ENCODE measurements at regions not wholly inside any gene's neighbourhood (a gene's known extent, or its start where the extent isn't known, plus 50 kb on each side); places are given as distances from the start of the nearest gene placed in this dataset.

DNA sequence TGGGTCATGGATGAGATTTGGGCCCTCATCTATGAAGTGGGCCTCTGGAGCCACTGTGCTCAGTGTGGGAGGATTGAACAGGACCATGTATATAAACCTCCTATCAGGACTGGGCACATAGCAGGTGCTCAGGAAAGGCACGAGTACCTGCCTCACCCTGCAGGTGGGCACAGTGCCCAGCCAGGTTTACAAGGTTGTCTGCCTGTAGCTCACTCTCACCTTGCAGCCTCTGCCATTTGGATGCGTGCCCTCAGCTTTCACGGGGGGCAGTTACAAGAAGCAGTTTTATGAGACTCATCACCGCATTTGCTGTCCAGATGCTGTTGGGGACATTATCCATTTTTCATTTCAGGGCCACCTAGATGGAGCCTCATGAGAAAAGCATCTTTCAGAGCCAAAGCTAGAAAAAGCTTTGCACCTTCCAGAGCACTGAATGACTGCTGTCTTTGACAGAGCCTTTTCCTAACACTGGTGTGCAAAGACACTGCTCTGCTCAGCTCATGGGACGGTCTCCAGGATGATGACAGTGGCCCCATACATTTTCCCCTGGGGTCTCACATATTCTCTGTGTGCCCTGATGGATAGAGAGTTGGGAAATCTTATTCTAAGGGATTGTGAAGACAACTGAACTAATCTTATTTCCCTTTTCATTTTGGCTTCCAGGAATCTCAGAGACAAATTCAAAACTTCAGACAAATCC lies 327.5 kb upstream of the RTL1 start:
- Histone ChIP-seq H3K9me3 (ENCODE audit: low read length) (no peaks in the 10 kb centered on the region), H3K27me3 (ENCODE audit: insufficient read depth, low read length, poor library complexity, severe bottlenecking) (no peaks in the 10 kb centered on the region), H3K4me1 (ENCODE audit: insufficient read depth, low read length) (no peaks in the 10 kb centered on the region), H3K36me3 (ENCODE audit: insufficient read depth, low read length) (no peaks in the 10 kb centered on the region), H3K4me3 (ENCODE audit: low read length) (no peak overlapping the region), H3K27ac (ENCODE audit: low read depth, low read length) (no peak overlapping the region)
- Mint-ChIP-seq H3K4me3 (no peak overlapping the region), H3K4me1 (no peaks in the 10 kb centered on the region), H3K27me3 (peaks cover 0 to 9% of the 10 kb centered on the region in 2 donors), H3K27ac (no peak overlapping the region), H3K9me3 (no peaks in the 10 kb centered on the region), H3K36me3 (no peaks in the 10 kb centered on the region)
- no peak for DNase-seq
- CTCF ChIA-PET: no interaction called here
- POLR2A ChIA-PET: no interaction called here

GRCh38 chr14:101231828-101232227 lies 328.3 kb upstream of the RTL1 start:
- POLR2A ChIA-PET: no interaction called here
- Histone ChIP-seq H3K4me1 (ENCODE audit: insufficient read depth, low read length) (no peaks in the 10 kb centered on the region), H3K36me3 (ENCODE audit: insufficient read depth, low read length) (no peaks in the 10 kb centered on the region), H3K9me3 (ENCODE audit: low read length) (no peaks in the 10 kb centered on the region), H3K4me3 (ENCODE audit: low read length) (no peak overlapping the region), H3K27ac (ENCODE audit: low read depth, low read length) (no peak overlapping the region), H3K27me3 (ENCODE audit: insufficient read depth, low read length, poor library complexity, severe bottlenecking) (no peaks in the 10 kb centered on the region)
- no peak for DNase-seq
- H3K27ac Mint-ChIP-seq: no peak overlapping the region
- H3K4me3 Mint-ChIP-seq: no peak overlapping the region
- no peaks in the 10 kb centered on the region for H3K36me3 Mint-ChIP-seq
- no peaks in the 10 kb centered on the region for H3K4me1 Mint-ChIP-seq
- CTCF ChIA-PET: no interaction called here
- no peaks in the 10 kb centered on the region for H3K9me3 Mint-ChIP-seq
- peaks cover 0 to 11% of the 10 kb centered on the region in 2 donors for H3K27me3 Mint-ChIP-seq

GRCh38 chr14:101232340-101233020 lies 328.8 kb upstream of the DIO3 start:
- Histone ChIP-seq H3K27me3 (ENCODE audit: insufficient read depth, low read length, poor library complexity, severe bottlenecking) (no peaks in the 10 kb centered on the region), H3K4me3 (ENCODE audit: low read length) (no peak overlapping the region), H3K36me3 (ENCODE audit: insufficient read depth, low read length) (no peaks in the 10 kb centered on the region), H3K27ac (ENCODE audit: low read depth, low read length) (no peak overlapping the region), H3K4me1 (ENCODE audit: insufficient read depth, low read length) (no peaks in the 10 kb centered on the region), H3K9me3 (ENCODE audit: low read length) (no peaks in the 10 kb centered on the region)
- ChIA-PET POLR2A (no interaction called here), CTCF (no interaction called here)
- H3K4me1 Mint-ChIP-seq: no peaks in the 10 kb centered on the region
- H3K36me3 Mint-ChIP-seq: no peaks in the 10 kb centered on the region
- H3K27ac Mint-ChIP-seq: no peak overlapping the region
- no peak overlapping the region for H3K4me3 Mint-ChIP-seq
- H3K9me3 Mint-ChIP-seq: no peaks in the 10 kb centered on the region
- peaks cover under 1 to 11% of the 10 kb centered on the region in 2 donors for H3K27me3 Mint-ChIP-seq
- no peak for DNase-seq

- no peaks in the 10 kb centered on the region for H3K27me3 ChIP-seq (ENCODE audit: insufficient read depth, low read length, poor library complexity, severe bottlenecking)
- H3K27ac ChIP-seq (ENCODE audit: low read depth, low read length): no peak overlapping the region
- DNase-seq: no peak
- no peak overlapping the region for H3K27ac Mint-ChIP-seq
- no peaks in the 10 kb centered on the region for H3K4me1 ChIP-seq (ENCODE audit: insufficient read depth, low read length)
- no peak overlapping the region for H3K4me3 Mint-ChIP-seq
- no peak overlapping the region for H3K4me3 ChIP-seq (ENCODE audit: low read length)
- no peaks in the 10 kb centered on the region for H3K36me3 ChIP-seq (ENCODE audit: insufficient read depth, low read length)
- no peaks in the 10 kb centered on the region for H3K4me1 Mint-ChIP-seq
- H3K9me3 Mint-ChIP-seq: no peaks in the 10 kb centered on the region
- H3K9me3 ChIP-seq (ENCODE audit: low read length): no peaks in the 10 kb centered on the region
- CTCF ChIA-PET: no interaction called here
- POLR2A ChIA-PET: no interaction called here
- H3K27me3 Mint-ChIP-seq: peaks cover 3 to 11% of the 10 kb centered on the region in 2 donors
- H3K36me3 Mint-ChIP-seq: no peaks in the 10 kb centered on the region
Measured at GRCh38 chr14:101233021-101233366, 328.3 kb upstream of the DIO3 start.

DNA sequence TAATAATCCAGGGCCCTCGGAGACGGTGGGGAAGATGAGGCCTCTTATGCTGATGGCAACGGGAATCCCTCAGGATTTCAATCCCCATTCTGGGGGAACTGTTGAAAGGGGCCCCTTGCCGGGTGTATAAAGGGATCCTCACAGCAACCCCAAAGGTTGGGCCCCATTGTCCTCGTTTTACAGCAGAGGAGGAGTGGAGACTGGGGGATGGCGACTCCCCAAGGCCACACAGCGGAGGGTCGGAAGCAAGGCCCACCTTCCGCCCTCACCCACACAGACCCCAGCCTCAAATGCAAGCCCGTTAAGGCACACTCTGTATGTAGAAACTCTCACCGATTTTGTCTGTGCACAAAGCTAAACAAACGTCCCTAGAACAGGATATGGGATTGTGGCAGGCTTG lies 327.9 kb upstream of the DIO3 start:
- H3K4me1 Mint-ChIP-seq: no peaks in the 10 kb centered on the region
- H3K4me3 ChIP-seq (ENCODE audit: low read length): no peak overlapping the region
- CTCF ChIA-PET: no interaction called here
- no peak overlapping the region for H3K27ac ChIP-seq (ENCODE audit: low read depth, low read length)
- no peaks in the 10 kb centered on the region for H3K9me3 ChIP-seq (ENCODE audit: low read length)
- no peaks in the 10 kb centered on the region for H3K36me3 Mint-ChIP-seq
- no peaks in the 10 kb centered on the region for H3K36me3 ChIP-seq (ENCODE audit: insufficient read depth, low read length)
- H3K9me3 Mint-ChIP-seq: no peaks in the 10 kb centered on the region
- H3K27me3 ChIP-seq (ENCODE audit: insufficient read depth, low read length, poor library complexity, severe bottlenecking): no peaks in the 10 kb centered on the region
- POLR2A ChIA-PET: no interaction called here
- peaks cover 3 to 11% of the 10 kb centered on the region in 2 donors for H3K27me3 Mint-ChIP-seq
- H3K27ac Mint-ChIP-seq: no peak overlapping the region
- no peak overlapping the region for H3K4me3 Mint-ChIP-seq
- no peaks in the 10 kb centered on the region for H3K4me1 ChIP-seq (ENCODE audit: insufficient read depth, low read length)
- no peak for DNase-seq

GRCh38 chr14:101233808-101234207 lies 327.5 kb upstream of the DIO3 start:
- ChIA-PET POLR2A (no interaction called here), CTCF (no interaction called here)
- Mint-ChIP-seq H3K4me3 (no peak overlapping the region), H3K27me3 (peaks cover 3 to 15% of the 10 kb centered on the region in 2 donors), H3K4me1 (no peaks in the 10 kb centered on the region), H3K9me3 (no peaks in the 10 kb centered on the region), H3K27ac (no peak overlapping the region), H3K36me3 (no peaks in the 10 kb centered on the region)
- H3K36me3 ChIP-seq (ENCODE audit: insufficient read depth, low read length): no peaks in the 10 kb centered on the region
- no peaks in the 10 kb centered on the region for H3K27me3 ChIP-seq (ENCODE audit: insufficient read depth, low read length, poor library complexity, severe bottlenecking)
- no peaks in the 10 kb centered on the region for H3K9me3 ChIP-seq (ENCODE audit: low read length)
- no peaks in the 10 kb centered on the region for H3K4me1 ChIP-seq (ENCODE audit: insufficient read depth, low read length)
- no peak for DNase-seq
- H3K27ac ChIP-seq (ENCODE audit: low read depth, low read length): no peak overlapping the region
- no peak overlapping the region for H3K4me3 ChIP-seq (ENCODE audit: low read length)

DNA sequence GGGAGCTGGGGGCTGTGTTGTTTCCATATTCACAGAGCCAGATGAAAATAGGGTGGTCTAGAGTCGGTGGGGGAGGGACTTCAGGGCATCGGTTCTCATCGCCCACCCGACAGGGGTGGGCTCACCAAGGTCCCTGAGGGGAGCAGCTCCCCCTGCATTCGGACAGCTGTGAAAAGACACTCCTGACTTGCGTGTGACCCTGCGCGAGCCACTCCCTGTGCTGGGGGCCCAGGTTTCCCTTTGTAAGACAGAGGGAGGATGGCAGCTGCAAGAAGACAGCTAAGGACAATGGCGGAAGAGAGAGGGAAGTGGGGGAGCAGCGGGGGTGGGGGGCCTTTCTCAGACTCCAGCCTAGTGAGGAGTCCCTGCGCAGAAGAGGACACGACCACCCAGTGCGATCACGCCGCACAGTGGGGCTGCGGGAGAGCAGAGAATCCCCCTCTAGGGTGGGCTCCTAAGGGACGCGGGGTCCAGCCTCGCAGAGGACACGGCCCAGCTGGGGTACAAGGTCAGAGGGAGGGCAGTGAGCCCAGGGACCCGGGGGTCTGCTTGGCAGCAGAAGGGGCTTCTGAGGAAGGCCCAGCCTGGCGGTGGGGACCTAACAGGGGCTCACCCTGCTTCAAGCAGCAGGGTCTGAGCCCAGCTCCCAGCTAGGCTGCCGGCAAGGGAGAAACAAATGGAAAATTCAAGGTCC lies 326.9 kb upstream of the DIO3 start:
- Mint-ChIP-seq H3K36me3 (no peaks in the 10 kb centered on the region), H3K4me3 (no peak overlapping the region), H3K9me3 (no peaks in the 10 kb centered on the region), H3K27ac (peak overlapping the region in 2 of 8 donors; percentile 54 to 75), H3K4me1 (no peaks in the 10 kb centered on the region), H3K27me3 (peaks cover 3 to 18% of the 10 kb centered on the region in 2 donors)
- ChIA-PET POLR2A (no interaction called here), CTCF (no interaction called here)
- Histone ChIP-seq H3K27ac (ENCODE audit: low read depth, low read length) (no peak overlapping the region), H3K36me3 (ENCODE audit: insufficient read depth, low read length) (no peaks in the 10 kb centered on the region), H3K9me3 (ENCODE audit: low read length) (no peaks in the 10 kb centered on the region), H3K4me1 (ENCODE audit: insufficient read depth, low read length) (no peaks in the 10 kb centered on the region), H3K27me3 (ENCODE audit: insufficient read depth, low read length, poor library complexity, severe bottlenecking) (no peaks in the 10 kb centered on the region), H3K4me3 (ENCODE audit: low read length) (no peak overlapping the region)
- no peak for DNase-seq

GRCh38 chr14:101234999-101235334 lies 326.3 kb upstream of the DIO3 start:
- no peaks in the 10 kb centered on the region for H3K4me1 ChIP-seq (ENCODE audit: insufficient read depth, low read length)
- H3K36me3 Mint-ChIP-seq: no peaks in the 10 kb centered on the region
- ChIA-PET POLR2A (no interaction called here), CTCF (no interaction called here)
- H3K9me3 Mint-ChIP-seq: no peaks in the 10 kb centered on the region
- DNase-seq: no peak
- no peaks in the 10 kb centered on the region for H3K9me3 ChIP-seq (ENCODE audit: low read length)
- H3K36me3 ChIP-seq (ENCODE audit: insufficient read depth, low read length): no peaks in the 10 kb centered on the region
- H3K27me3 ChIP-seq (ENCODE audit: insufficient read depth, low read length, poor library complexity, severe bottlenecking): no peaks in the 10 kb centered on the region
- H3K27ac ChIP-seq (ENCODE audit: low read depth, low read length): no peak overlapping the region
- peaks cover 3 to 20% of the 10 kb centered on the region in 2 donors for H3K27me3 Mint-ChIP-seq
- H3K4me3 Mint-ChIP-seq: no peak overlapping the region
- no peak overlapping the region for H3K4me3 ChIP-seq (ENCODE audit: low read length)
- peak overlapping the region in 1 of 8 donors; percentile 15 for H3K27ac Mint-ChIP-seq
- no peaks in the 10 kb centered on the region for H3K4me1 Mint-ChIP-seq
